Astrocyte of the spinal cord (primary cell): ENCODE measurements at regions not wholly inside any gene's neighbourhood (a gene's known extent, or its start where the extent isn't known, plus 50 kb on each side); places are given as distances from the start of the nearest gene placed in this dataset.
A peak's percentile ranks its signal among the peaks of the same experiment; 100 is the strongest.

ENCODE experiments used
- DNase-seq: peaks from one replicate; pipeline ENCODE4 v3.0.0; 2011; ENCODE audit warnings: low read depth, low spot score
- H3K4me3 ChIP-seq: 2 replicates; pipeline ENCODE4 v1.5.1; 2011; ENCODE audit warnings: low read depth, mild to moderate bottlenecking, low read length, moderate library complexity
- in situ Hi-C: cut with HindIII; loops from 2 replicates; pipeline ENCODE4 v1.10.0; 2017; ENCODE audit warnings: low sequenced_read_pairs
- TF ChIP-seq, protein P1 (sequence below): IDR thresholded peaks from 2 replicates; pipeline ENCODE4 v1.5.1; 2012; ENCODE audit warnings: low read depth, mild to moderate bottlenecking, low read length, inconsistent platforms

DNA sequence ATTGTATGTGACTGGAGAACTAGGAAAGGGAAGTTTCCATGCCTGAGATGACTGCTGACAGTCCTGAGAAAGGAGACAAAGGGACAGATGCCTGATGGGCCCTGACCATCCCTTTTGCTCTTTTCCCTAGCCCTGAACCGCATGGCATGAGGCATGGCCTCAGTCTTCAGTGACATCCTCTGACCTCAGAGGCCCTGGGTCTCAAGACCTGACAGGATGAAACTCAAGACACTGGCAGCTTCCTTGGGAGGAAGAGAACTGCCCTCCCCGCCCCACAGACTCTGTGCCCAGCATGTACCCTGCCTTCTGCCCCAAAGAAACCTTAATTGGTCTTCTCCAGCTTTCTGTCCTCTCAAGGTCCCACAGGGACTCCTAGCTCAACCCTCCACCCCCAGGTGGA is 444.1 kb downstream of the SOX6 start:
- in situ Hi-C loops, result no loop called here
- TF ChIP-seq, protein P1, sequence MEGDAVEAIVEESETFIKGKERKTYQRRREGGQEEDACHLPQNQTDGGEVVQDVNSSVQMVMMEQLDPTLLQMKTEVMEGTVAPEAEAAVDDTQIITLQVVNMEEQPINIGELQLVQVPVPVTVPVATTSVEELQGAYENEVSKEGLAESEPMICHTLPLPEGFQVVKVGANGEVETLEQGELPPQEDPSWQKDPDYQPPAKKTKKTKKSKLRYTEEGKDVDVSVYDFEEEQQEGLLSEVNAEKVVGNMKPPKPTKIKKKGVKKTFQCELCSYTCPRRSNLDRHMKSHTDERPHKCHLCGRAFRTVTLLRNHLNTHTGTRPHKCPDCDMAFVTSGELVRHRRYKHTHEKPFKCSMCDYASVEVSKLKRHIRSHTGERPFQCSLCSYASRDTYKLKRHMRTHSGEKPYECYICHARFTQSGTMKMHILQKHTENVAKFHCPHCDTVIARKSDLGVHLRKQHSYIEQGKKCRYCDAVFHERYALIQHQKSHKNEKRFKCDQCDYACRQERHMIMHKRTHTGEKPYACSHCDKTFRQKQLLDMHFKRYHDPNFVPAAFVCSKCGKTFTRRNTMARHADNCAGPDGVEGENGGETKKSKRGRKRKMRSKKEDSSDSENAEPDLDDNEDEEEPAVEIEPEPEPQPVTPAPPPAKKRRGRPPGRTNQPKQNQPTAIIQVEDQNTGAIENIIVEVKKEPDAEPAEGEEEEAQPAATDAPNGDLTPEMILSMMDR, result no peak
- DNase-seq, result no peak
- no peak overlapping the region for H3K4me3 ChIP-seq

DNA sequence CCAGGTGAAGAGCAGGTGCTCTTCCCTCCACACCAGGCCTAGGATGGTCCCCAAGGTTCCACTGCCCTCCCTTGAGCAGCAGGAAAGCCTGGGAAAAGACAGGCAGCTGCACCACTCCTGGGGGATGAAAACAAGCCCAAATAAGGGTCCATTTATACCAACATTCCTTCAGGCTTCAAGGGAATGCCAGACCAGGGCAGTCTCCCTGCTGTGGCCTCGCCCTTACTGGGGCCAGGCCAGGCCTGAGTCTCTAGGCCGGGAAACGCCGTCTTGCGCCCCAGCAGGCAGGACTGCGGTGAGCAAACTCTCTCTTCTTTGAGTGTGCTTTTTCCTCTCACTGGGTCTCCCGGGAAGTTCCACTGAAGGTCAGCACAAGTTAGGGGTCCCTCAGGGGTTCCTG is 443.5 kb downstream of the SOX6 start:
- no peak overlapping the region for H3K4me3 ChIP-seq
- DNase-seq, result no peak
- TF ChIP-seq, protein P1, result no peak
- in situ Hi-C loops, result no loop called here

DNA sequence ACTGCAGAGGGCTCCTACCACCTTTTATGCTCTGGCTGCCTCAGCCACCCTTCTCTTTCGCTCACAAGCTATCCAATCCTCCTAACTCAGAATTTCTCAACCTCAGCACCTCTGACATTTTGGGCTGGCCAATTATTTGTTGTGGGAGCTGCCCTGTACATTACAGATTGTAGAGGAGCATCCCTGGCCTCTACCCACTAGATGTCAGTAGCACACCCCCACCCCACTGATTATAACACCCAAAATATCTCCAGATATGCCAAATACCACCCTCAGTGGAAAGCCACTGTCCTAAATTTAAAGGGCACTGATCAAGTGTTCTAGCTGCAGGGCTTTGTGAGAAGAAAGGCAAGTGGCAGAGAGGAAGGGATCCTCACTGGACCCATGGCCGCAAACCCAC is 443.1 kb downstream of the SOX6 start:
- in situ Hi-C loops, result no loop called here
- TF ChIP-seq, protein P1, result peak; percentile 21
- no peak overlapping the region for H3K4me3 ChIP-seq
- no peak for DNase-seq
